Mammary epithelial cell (primary cell): ENCODE measurements at regions not wholly inside any gene's neighbourhood (a gene's known extent, or its start where the extent isn't known, plus 50 kb on each side); places are given as distances from the start of the nearest gene placed in this dataset.

ENCODE experiments used
- EZH2 ChIP-seq: IDR thresholded peaks from 2 replicates; pipeline ENCODE4 v1.6.1; 2012; ENCODE audit warnings: low read length, inconsistent platforms, borderline replicate concordance
- TF ChIP-seq, protein P1 (sequence below), 2 donors: IDR thresholded peaks in 1 of 2; conservative IDR thresholded peaks in 1 of 2; 2 replicates each; pipeline ENCODE4 v1.5.1; 2011 to 2012; ENCODE audit warnings: inconsistent platforms in 2 of 2, low read length in 2 of 2, mild to moderate bottlenecking in 2 of 2, control low read depth in 1 of 2, low read depth in 1 of 2; ENCODE audit not compliant: insufficient read depth in 1 of 2; ENCODE audit errors: extremely low read depth in 1 of 2

DNA sequence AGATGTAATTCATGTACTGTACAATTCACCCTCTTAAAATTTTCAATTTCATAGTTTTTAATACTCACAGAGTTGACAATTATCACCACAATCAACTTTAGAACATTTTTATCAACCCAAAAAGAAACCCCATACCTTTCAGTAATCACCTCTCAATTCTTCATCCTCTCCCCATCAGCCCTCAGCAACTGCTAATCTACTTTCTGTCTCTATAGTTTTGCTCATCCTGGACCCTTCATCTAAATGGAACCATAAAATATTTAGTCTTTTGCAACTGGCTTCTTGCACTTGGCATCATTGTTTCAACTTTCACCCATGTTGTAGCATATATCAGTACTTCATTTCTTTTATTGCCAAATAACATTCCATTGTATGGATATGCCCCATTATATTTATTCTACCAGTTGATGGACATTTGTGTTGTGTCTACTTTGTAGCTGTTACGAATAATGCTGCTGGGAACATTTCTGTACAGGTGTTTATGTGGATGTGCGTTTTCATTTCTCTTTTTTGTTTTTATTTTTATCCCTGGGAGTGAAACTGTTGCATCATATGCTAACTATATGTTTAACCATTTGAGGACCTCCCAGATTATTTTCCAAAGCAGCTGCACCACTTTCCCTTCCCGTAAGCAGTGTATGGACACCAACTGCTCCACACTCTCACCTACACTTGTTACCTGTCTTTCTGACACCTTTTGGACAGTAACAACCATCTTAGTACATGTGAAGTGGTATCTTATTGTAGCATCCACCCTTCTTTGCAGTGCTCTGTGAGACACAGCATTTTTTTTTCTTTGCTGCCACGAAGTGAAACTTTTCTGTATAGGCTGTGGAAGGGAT is 65.4 kb upstream of the APBB1IP start:
- TF ChIP-seq, protein P1, sequence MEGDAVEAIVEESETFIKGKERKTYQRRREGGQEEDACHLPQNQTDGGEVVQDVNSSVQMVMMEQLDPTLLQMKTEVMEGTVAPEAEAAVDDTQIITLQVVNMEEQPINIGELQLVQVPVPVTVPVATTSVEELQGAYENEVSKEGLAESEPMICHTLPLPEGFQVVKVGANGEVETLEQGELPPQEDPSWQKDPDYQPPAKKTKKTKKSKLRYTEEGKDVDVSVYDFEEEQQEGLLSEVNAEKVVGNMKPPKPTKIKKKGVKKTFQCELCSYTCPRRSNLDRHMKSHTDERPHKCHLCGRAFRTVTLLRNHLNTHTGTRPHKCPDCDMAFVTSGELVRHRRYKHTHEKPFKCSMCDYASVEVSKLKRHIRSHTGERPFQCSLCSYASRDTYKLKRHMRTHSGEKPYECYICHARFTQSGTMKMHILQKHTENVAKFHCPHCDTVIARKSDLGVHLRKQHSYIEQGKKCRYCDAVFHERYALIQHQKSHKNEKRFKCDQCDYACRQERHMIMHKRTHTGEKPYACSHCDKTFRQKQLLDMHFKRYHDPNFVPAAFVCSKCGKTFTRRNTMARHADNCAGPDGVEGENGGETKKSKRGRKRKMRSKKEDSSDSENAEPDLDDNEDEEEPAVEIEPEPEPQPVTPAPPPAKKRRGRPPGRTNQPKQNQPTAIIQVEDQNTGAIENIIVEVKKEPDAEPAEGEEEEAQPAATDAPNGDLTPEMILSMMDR (conservative IDR thresholded peaks at IDR 0.05 in 1 of 2, IDR thresholded peaks at IDR 0.05 in 1 of 2; ENCODE audit: extremely low read depth in 1 of 2, insufficient read depth in 1 of 2, low read depth in 1 of 2, low read length in 2 of 2), result no peak
- no peak for TF ChIP-seq EZH2
